Frontal cortex (tissue), 3 donors: ENCODE measurements at regions not wholly inside any gene's neighbourhood (a gene's known extent, or its start where the extent isn't known, plus 50 kb on each side); places are given as distances from the start of the nearest gene placed in this dataset.
"Not testable (repeated sequence)": the region's sequence is repeated elsewhere in the genome, so short reads cannot be mapped to it uniquely, and the experiment has no call there.

Experiments used
- DNase-seq, 2 donors: peaks; one replicate each; pipeline ENCODE4 v3.0.0; 2012; ENCODE audit warnings: low spot score in 2 of 2
- FAIRE-seq: peaks from 2 replicates; lab custom pipeline; 2012; peaks lifted over from hg19 to GRCh38; lab: Jason Lieb, UNC
- donor health status: control.
- donor health status: control.
- donor health status: control.

DNA sequence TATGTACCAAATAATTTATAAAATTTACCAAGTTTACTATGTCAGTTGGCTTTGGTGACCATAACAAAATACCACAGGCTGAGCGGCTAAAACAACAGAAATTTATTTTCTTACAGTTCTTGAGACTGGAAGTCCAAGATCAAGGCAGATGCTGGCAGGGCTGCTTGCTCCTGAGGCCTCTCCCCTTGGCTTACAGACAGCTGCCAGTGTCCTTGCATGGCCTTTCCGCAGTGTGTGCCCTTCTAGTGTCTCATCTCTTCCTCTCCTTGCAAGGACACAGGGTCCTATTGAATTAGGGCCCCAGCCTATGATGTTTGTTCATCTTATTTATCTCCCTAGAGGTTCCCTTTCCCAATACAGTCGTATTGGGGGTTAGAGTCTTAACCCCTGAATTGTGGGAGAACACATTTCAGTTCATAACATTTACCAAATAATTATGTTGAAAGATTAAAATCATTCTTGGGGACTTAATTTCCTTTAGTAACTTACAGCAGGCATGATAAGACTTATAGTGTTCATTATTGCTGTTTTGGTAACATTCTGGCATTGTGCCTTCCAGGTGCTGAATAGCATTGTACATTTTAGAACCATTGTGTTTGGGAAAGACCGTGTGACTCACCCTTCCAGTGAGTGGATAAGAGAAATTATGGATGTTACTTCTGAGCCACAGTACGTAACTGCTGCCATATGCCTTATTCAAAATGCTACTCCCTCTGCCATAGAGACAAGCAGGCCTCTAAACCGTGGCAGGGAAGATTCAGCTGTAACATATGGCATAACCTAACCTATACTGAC lies 317.5 kb downstream of the TMX3 start:
- DNase-seq = no peak
- no peak for FAIRE-seq

DNA sequence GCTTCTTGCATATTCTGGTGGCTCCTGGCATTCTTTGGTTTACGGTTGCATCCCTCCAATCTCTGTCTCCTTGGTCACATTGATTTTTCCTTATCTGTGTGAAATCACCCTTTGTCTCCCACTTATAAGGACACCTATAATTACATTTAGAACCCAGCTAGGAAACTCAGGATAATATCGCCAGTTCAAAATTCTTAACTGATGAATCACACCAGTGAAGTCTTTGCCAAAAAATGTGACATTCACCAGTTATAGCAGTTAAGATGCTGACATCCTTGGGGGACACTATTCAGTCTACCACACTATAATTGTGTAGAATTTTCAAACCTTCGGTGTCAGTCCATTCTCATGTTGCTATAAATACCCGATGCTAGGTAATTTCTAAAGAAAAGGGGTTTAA lies 320.2 kb downstream of the TMX3 start:
- FAIRE-seq (no peak), DNase-seq (no peak)

DNA sequence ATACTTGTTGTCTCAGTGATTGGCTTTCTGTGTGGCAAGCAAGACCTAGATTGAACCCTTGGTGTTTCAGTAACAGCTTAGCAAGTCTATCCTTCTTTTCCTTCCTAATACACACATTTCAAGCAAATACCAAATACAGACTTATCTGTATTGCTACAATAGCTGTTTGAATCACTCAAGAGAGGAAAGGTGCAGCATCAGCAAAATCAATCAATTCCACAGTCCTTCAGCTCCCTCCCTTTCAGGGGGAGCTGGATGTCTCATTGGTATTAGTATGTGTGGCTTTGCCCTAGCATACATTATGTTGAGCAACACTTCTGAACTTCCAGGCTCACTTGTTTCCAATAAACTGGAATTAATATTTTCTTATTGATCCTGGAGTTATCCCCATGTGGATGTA lies 323.1 kb downstream of the TMX3 start:
- FAIRE-seq (no peak), DNase-seq (no peak)

DNA sequence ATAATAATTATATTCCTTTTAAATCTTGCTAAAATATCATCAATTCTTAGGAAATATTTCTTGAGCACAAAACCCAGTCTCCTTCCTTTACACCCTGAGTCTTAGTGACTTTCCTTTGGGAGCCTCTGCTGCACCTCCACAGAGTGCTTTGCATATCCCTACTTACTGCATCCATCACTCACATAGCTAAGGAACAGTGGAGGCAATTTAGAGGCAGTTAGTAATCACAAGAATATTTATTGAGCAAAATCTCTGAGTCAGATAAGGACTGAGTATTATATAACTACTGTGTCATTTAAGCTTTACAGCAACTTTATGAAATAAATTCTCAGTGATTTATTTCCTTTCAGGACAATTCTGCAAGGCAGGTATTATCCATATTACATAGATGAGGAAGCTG lies 327.7 kb downstream of the TMX3 start:
- FAIRE-seq = no peak
- DNase-seq = no peak

DNA sequence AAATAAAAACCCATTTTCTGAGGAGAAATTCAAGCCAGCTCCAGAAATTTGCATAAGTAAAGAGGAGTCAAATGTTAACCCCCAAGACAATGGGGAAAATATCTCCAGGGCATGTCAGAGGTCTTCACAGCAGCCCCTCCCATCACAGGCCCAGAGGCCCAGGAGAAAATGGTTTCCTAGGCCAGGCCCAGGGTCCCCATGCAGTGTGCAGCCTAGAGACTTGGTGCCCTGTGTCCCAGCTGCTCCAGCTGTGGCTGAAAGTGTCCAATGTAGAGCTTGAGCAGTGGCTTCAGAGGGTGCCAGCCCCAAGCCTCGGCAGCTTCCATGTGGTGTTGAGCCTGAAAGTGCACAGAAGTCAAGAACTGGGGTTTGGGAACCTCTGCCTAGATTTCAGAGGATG lies 330.9 kb downstream of the TMX3 start:
- not testable (repeated sequence) for FAIRE-seq, DNase-seq

DNA sequence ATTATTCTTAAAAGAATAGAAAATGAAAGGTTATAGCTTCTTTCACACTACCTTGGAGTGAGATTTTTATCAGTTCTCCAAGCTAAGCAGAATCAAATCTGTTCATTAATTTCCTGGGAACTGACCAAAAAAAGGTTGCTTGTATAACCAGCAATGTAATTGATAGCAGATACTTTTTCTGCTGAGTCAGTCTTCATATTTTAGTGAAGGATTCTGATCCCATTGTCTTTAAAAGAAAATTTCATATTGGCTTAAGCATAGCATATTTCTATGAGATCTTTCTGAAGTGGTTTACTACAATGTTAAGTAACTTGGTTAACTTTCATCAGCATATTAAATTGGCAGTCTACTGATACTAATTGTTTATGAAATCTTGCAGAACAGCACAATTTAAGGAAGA lies 338.0 kb downstream of the TMX3 start:
- no peak for FAIRE-seq
- no peak for DNase-seq

DNA sequence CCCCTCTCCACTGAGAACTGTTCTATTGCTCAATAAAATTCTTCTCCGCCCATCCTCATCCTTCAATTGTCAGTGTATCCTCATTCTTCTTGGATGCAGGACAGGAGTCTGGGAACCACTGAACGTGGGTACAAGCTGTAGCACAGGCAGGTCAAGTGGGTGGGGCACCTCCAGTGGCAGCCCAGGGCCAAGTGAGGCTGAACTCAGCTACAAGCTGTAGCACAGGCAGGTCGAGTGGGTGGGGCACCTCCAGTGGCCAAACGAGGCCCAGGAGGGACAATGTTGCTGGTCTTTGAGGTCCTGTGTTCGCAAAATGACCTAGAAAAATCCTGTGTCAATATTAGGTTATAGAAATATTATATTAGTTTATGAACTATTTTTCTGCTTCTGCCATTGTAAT lies 352.0 kb downstream of the TMX3 start:
- FAIRE-seq = no peak
- no peak for DNase-seq

DNA sequence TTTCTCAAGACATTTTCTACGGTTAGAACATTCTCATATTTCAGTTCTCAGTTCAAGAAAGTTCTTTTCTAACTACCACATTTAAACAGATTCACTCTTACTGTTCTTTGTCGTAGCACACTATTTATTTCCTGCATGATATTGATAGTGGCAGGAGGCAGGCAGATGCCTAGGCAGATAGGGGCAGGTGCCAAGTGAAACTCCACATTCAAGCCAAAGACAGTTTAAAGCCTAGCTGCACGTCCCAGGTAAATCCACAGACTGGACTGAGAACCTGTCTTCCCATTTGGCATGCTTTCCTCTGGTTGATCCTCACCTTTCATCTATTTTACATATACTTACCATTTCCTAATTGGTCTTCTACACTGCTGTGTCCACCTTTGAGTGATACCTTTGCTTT lies 359.3 kb downstream of the TMX3 start:
- DNase-seq (no peak), FAIRE-seq (no peak)

DNA sequence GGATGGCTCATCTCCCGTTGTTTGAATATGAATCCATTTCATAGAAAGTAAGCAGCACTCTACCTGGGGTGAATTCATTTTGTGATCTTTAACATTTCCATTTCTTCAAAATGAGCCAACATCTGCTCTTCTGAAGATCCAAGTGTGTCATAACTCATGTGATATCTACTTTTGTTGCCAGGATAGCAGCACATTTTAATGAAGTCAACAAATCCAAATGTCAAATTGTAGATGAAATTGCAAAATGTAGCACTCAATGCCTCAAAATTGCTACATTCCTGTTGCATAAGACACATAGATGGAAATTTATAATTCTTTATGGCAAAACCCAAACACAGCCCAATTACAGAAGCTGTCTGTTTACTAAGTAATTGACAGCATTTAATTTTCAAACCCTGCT lies 360.7 kb downstream of the TMX3 start:
- no peak for DNase-seq
- no peak for FAIRE-seq

DNA sequence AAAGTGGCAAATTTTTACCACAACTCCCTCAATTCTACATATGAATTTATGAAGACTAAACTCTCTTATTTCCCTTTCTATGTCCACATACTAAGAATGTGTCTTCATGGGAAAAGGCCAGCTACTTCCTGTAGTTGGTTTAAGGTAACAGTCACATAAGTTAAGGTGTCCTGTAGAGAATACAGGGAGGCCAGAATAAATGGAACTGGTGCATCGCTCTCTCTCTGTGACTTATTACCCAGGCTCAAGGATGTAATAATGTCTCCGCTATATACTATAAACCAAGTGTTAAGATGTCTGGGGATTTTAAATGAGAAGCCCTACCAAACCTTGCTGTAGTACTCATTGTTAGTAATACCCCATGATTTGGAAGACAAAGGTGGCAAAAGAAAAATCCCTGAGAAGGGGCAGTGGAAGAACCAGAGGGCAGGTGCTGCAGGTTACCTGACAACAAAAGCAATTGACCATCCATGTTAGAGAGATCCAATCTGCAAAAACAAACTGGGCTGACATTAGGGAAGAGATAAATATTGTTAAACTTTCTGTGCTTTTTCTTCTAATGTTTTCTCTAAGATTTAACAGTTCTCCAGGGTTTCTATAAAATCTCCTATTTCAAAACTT lies 372.8 kb downstream of the TMX3 start:
- DNase-seq = no peak
- no peak for FAIRE-seq

DNA sequence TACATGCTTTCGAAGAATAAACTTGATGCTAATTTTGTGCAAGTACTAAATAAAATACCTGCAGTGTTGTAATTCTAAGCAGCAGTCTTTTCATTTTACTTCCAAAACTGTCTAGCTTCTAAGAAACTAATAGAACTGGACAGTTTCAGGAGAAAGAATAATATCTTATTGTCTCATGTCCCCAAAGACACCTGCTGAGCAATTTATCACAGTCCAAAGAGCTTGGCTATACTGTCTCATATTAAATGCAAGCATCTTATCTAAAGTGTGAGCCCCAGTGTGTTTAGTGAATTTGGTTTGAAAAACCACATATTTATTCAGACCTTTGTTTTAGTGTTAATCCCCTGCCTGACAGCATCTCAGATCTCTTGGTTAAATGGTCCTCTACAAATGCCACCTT lies 374.3 kb downstream of the TMX3 start:
- DNase-seq (no peak), FAIRE-seq (no peak)

DNA sequence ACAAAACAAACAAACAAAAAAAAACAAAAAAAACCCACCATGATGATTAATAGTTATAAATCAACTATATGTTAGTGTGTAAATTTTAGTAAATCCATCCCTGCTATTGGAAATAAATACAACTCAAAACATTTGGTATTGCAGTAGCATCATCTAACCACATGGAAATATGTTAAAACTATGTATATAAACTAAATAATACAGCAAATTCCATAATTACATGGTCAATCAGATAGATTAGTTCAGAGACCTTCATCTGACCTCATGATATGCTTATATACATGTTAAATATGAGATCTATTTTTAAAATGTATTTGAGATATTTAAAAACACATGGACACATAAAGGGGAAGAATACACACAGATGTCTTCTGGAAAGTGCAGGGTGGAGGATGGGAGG lies 384.2 kb downstream of the TMX3 start:
- FAIRE-seq (no peak), DNase-seq (no peak)

DNA sequence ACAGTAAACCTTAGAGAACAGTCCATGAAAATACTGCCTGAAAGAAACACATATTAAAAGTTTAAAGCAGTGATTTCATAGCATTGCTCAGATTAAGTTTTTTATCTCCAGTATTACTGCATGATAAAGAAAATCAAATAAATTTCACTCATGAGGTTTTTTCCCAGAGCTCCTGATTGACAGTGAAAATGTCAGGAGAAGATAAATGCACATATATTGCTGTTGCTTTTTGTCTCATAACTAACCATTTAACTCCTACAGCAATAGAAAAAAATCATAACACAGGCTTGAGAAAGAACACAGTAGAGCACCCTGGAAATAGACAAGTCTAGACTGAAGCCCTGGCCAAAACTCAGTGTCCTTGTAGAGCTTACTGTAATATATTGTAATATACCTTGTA lies 391.0 kb downstream of the TMX3 start:
- DNase-seq = no peak
- FAIRE-seq = no peak

DNA sequence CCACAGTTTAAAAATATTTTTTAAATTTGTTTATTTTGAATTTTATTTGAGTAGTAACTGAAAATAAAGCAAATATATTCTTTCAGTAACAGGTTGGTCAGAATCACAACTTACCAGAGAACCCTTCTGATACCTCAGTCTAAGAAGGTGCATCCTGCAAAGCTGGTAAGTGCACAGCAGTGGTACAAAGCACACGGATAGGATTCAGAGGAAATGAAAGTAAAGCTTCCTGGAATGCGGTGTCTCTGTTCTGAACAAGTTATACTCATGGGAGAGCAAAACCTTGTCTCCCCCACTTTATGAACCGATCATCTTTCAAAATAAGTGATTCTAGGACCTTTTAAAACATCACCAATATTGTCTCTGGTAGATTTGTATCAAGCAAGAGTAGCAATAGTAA lies 398.3 kb downstream of the TMX3 start:
- FAIRE-seq (no peak), DNase-seq (no peak)

DNA sequence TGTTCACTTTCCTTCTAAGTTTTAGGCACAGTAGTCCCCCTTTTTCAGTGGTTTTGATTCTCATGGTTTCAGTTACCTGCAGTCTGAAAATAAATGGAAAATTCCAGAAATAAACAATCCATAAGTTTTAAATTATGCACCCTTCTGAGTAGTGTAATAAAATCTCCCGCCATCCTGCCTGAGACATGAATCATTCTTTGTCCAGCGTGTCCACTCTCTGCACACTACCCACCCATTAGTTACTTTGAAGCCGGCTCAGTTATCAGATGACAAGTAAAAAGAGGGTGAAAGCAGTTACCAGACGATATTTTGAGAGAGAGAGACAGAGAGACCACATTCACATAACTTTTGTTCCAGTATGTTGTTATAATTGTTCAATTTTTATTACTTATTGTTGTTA lies 400.5 kb downstream of the TMX3 start:
- no peak for DNase-seq
- no peak for FAIRE-seq

DNA sequence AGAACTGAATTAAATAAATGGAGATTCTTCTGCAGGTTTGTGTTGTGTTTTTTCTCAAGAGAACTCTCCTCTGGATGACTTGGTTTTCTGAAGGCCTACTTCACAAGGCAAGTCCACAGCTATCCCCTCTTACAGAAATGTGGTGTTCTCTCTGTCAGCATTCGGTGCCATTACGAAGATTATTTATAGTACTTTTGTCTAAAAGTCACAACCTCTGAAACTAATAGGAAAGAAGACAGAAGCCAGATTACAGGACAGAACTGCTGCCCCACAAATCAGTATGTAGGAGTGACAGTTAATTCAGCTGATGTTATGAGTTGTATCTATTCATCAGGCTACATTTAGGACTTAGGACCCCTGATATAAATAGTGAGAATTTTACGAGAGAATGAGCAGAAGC lies 413.5 kb downstream of the TMX3 start:
- FAIRE-seq (no peak), DNase-seq (no peak)

DNA sequence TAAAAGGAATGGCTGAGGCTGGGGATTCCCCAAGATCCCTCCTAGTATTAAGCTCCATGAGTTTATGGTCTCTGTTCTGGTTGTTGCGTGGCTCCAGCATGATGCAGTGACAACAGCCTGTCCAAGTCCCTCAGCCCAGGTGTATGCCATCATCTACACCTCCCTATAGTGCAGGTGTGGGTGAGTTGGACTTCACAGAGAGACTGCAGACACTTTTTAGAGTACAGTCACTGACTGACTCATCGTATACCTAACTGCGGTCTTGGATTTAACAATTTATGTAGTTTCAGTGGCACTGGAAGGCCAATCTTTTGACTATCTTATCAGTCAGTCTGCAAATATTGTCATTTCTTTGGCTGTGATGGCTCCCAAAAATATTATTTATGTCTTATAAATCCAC lies 415.0 kb downstream of the TMX3 start:
- FAIRE-seq (no peak), DNase-seq (no peak)

DNA sequence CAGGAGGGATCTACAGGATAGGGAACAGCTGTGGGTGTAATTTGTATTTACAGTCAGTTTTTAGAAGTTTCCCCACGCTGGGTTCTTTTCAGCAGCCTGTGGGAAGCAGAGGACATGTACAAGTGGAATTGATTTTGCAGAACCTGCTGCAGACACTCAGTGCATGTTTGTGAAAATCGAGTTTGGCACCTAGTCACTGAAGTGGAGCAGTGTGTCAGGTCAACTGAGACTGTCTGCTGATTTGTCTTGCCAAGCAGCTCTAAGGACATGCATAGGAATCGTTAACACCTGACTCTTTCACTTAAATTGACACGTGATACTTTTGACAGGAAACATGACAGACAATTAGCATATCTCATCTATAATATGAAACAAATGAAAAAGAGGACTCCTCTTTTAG lies 416.6 kb downstream of the TMX3 start:
- no peak for DNase-seq
- no peak for FAIRE-seq

DNA sequence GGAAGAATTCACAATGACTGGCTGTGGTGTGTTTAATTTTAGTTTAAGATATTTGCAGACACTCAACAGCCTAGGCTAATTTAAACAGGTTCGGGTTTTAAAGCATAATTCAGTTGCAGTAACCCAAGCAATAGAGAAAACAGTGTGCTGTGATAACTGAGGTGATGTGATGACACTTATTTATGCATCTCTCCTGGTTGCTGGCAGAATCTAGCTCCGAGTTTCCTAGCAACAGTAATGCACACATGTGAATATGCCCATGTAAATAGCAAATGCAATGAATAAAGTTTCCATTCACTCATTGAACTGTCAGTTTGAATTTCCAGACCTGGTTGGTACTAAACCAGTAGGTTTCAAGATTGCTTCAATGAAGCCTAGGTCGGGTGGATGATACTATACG lies 426.5 kb downstream of the TMX3 start:
- FAIRE-seq (no peak), DNase-seq (no peak)

DNA sequence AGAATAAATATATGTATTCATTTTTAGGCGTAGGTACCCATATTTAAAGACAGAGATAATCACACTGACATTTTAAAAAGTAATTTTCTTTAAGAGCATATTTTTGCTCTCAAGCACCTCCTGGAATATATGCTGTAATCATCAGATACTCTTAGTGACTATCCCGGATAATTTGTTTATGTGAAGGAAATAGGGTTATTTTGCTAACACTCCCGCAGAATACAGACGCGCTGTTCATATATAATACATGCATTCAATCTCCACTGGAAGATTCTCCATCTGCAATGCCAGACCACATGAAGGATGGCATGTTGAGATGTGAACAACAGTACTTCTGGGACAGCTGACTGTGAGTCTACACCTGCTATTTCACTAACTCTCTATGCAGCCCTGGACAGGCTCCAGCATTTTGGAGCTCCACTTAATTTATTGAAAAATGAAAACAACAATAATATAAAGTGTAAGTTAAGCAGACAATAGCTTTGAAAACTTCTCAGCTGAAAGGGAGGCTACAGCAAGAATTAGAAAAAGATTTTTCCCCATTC lies 430.6 kb downstream of the TMX3 start:
- DNase-seq (no peak), FAIRE-seq (no peak)

DNA sequence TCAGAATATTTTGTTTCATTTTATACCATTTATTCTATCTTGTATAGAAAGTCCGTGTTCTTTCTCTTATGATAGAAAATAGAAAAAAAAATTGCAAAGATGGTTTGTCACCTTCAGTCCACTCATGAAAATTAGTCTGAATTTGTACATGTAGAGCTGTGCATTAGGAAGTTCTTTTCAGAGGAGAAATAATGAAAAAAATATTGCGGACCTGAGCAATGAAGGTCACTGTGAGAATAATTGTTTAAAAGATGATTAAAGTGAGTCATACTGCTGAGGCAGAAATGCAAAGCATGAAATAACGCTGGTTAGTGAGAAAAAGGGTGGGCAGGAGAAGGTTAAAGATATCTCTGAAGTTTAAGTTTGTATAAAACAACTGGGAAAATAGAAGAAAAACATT lies 431.1 kb downstream of the TMX3 start:
- FAIRE-seq = no peak
- no peak for DNase-seq

DNA sequence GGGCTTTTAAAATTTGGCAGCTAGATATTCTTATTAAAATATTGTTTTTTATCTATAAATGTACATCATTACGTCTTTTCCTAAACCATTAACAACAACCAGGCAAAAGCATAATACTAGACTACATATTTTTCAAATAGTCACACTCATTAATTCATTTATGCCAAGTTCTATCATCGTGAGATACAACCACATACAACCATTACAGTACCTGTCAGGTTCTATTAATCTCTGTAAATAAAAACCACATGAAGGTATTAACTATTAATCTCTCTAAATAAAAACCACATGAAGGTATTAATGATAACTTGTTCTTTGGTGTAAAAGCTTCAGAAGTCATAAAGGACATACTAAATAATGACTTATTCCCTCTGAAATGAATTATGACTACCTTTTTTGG lies 432.7 kb downstream of the TMX3 start:
- FAIRE-seq = peak; percentile 8
- no peak for DNase-seq
